GM19351 (cell line): ENCODE measurements at regions not wholly inside any gene's neighbourhood (a gene's known extent, or its start where the extent isn't known, plus 50 kb on each side); places are given as distances from the start of the nearest gene placed in this dataset.

Source experiments
- ATAC-seq: cut with Tn5 transposase; IDR thresholded peaks from one replicate; pipeline ENCODE4 v1.9.1; 2021; ENCODE audit warnings: mild to moderate bottlenecking, moderate library complexity; ENCODE audit not compliant: unreplicated experiment

DNA sequence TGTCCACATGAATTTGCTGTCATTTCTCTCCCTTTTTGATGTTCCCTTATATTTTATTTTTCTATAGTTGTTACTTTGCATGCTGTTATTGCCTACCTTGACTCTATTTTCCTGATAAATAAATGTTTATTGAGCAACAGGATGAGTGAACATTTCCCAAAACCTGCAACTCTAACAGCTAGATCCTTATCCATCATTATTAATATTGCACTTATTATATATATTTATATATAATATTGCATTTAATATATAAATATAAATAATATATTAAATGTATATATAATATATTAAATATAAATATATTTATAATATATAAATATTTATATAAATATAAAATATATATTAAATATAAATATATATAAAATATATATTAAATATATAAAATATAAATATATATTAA is 436.1 kb upstream of the MMADHC start:
- no peak for ATAC-seq

DNA sequence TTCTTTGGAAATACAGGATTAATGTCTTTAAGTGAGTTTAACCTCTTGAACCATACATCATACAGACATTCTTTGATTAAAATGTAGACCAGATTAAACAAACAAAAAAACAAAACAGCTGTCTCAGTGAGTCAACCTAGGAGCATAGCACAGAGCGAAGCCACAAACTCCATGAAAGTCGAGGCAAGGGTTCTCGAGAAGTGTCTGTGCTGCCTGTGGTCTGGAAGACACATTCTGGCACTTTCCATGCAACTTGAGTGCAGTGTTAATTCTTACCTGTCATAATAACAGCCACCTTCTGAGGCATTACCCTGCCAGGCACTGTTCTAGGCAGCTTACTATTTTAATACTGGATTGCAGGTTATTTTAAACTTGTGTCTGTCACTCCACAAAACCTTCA is 435.5 kb upstream of the MMADHC start:
- no peak for ATAC-seq

DNA sequence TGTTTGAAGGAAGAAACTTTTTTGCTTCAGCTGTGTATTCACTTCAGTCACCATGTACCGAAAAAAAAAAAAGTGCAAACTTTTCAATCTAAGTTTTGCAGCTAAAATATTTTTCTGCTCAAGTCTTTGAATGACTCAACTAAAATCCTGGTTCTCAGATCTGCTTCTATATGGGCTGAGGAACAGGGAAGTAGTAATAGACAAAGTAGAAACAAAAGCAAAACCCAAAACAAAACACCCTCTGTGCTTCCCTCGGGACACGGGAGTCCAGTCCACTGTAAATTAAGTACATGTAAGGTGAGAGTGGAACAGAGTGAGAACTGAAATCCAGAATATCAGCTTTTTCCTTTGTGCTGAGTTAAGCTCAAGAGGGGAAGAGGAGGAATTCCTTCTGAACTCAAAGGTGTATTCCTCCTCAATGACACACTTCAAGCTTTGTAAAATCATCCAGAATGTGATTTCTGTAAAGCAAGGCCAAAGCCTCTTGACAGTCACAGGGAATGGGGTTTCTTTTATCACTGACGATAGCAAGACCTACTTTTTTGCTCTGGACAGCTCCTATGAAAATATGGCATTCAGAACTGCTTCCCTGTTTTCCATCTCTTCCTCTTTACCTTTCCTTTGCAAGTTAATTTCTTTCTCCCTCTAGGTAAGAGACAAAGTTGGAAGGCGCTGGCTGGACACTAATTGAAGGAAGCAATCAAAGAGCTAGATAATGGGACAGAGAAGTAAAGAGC is 433.5 kb upstream of the MMADHC start:
- ATAC-seq = no peak

DNA sequence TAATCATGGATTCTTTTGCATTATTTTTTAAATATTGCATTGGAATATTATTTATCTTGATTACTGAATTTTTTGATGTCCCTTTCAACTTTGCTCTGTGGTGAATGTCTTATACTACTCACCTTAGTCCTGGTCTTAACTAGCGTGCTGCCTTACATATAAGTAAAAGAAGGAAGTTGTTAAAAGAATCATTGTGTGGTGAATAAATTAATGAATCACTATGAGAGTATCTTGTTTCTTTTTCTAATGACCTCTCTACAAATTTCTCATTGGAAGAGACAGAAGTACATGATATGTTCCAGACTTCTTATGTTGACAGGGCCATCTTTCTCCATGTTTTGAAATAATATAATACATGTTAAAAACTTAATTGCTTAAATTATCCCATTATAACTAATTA is 432.6 kb upstream of the MMADHC start:
- ATAC-seq = no peak

DNA sequence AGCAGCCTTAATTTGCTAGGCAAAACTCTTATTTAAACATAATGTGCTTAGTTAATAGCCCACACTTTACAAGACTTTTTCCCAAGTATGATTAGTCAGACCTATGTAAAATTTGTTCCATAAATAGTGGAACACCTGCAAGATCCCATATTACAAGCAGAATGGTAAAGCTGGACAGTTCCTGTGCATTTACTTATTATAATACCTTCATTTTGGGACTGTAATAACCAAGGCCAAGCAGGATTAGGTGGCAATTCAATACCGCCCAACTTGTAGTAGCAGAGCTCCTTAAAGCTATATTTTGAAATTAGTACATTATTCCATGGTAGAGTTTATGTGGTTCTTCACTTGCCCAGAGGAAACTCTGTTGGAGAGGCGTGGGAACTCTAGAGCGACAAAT is 431.5 kb upstream of the MMADHC start:
- ATAC-seq = no peak

DNA sequence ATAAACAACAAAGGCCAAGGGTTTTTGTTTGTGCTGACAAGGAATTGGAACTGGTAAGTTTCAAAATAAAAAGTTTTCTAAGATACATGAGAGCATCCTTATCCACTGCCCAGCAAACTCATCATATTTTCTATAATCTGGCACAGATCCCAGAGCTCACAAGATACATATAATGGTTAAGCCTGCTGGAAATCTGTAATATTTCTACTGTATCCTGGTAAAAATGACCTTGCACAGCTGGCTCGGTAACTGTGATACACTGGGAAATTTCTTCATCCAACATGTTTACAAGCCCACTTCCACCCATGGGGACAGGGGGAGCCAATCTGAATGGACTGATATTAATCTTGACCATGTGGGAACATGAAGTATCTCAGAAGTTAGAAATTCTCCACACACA is 425.4 kb upstream of the MMADHC start:
- ATAC-seq = no peak

DNA sequence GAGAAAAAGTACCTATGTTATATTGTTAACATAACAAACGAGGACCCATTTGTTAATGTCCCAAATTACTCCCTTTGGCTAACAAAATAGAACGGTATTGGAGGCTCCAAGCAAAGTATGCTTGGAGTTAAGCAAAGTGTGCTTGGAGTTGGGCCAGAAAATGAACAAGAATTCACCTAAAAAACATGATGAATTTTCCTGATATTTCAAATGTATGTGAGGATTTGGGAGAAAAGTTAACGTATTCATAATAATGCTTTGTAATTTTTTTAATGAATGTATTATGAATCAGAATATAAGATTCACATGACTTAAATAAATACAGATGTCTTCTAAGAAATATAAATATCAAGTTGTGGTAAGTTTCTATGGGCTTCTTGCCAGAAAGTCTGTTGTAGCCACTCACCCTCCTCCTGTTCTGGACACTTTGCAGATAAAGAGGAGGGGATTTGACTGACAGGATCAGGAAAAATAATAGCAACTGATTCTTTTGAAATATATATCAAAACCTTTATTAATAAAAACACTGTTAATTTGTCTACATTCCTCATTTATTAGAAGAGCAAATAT is 423.7 kb upstream of the MMADHC start:
- no peak for ATAC-seq

DNA sequence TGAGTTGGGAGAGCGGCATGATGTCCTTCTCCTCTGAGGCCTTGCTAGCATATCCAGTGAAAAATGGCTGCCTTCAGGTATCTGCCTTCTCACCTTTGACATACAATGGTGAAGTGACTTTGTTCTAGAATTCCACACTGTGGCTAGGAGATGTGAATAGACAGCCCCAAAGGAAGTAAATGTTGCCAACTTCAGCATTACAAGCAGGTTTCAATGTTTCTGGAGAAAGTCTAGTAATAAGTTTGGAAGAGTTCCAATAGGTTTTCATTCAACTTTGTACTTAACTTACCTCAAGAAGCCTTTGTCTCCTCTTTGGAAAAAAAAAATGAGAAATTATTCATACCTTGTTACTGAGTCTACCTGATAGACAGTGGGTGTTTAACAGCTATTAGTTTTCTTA is 421.3 kb upstream of the MMADHC start:
- ATAC-seq = no peak

DNA sequence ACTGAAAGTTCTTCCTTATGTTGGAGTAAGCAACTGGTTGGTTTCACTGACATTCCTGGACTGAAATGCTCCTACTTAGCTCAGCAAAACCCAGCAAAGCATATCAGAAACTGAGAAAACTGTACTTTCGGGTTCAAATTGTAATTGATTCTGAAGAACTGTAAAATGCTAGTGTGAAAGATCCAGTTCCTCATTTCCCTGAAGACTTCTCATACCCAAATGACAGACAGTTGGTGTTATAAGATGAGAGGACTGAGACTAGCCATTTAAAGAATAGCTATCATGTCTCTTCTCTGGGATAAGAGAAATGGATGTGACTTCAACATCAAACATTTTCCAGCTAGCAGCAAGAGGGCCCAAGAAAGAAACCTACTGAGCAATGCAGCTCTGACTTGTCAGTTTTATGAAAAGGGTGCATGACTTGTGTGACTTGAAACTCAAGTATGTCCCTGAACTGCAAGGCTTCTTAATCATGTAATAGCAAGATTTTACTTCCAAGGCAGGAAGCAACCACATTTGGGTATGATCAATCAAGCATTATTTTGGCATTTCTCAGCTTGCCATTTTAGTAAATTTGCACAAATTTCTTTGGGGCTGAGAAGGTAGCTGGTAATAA is 420.3 kb upstream of the MMADHC start:
- peak; percentile 63 for ATAC-seq

DNA sequence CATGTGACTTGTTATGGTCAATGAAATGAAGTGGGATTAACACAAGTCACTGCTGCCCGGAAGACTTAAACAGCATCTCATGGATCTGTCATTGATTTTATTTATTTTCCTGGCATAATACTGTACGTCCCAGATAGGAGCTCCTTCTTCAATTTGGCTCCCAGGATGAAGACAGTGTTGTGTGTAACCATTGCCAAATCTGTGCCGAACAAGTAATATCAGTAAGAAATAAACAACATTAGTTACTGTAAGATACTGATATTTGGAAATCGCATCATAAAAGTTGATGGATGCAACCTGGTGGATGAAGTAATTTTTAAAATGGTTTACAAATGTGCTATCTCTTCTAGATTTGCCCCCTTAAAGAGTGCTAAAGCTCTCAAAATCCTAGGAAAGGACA is 419.0 kb upstream of the MMADHC start:
- no peak for ATAC-seq

DNA sequence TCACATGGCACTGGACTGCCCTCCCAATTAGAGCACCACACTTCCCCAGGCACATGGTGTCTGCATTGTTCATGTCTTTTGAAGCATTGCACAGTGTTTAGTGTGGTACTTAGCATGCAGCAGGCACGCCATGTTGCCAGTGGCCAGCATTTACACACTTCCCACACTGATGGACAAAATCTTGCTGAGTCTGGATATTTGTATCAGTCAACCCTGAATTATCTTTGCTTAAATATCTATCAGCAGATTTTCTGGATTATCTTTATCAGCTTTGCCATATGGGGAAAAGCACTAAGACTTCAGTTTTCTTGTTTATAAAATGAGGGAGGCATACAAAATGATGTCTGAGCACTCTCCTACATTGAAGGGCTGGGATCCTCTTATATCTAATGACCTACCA is 416.0 kb upstream of the MMADHC start:
- ATAC-seq = no peak

DNA sequence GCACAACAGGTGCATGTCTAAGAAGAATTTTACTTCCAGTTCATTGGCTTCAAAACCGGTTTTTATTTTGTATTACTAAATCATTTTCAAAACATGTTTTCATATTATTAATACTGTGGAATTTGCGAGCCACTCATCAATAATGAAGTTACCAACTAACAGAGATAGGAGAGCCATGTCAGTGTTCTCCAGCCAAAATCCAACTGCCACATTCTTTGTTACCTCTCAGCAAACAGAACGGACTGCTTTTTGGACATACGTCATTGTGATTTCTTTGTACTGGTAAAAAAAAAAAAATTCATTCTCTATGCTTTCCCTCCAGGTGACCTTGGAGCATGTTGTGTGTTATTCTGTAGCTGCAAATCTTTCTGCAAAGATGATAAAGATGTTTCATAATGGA is 414.2 kb upstream of the MMADHC start:
- ATAC-seq = no peak

DNA sequence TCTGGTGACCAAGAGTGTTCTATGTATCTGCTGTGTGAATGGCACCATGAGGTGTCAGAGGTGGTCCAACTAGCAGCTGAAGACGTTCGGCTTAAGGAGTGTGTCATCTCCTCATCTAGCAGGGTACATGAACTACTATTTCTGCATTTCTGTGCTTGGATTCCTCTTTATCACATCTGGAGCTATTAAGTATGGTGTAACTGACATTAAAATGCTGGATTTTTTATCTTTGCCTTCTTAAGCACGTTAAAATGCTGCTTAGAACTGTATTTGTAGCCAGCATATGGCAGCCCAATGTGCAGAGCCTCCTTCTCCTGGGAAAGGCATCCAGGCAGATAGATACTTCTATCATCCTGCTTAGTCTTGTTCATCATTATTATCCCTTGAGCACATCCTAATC is 409.3 kb upstream of the MMADHC start:
- ATAC-seq = no peak

DNA sequence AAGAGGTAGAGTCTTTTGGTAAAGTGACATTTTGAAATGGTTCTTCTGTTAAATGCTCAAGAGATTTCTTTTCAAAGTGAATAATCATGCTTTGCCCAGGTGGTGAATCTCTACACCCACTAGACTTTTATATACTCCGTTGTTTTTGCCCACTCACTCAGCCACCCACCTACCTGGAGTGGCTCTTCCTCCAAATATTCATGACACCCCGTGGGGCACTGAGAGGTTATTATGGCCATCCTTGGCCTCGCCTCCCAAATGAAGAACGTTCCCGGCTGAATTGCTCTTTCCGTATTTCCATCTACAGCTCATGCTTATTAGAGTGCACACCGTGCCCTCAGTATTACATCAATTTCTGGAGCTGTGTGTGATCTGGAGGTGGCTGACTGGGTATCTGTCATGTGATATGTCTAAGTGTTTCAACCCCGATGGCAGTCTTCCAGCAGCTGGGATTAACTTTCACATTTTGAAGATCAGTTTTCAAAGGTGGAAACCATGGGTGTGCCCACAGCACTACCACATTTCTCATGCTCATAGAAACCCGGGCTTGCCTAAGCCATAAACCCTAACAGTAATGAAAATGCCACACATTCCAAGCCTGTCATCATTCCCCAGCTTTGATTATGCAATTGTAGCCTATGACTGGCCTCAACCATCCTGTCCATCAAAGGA is 406.6 kb upstream of the MMADHC start:
- no peak for ATAC-seq

DNA sequence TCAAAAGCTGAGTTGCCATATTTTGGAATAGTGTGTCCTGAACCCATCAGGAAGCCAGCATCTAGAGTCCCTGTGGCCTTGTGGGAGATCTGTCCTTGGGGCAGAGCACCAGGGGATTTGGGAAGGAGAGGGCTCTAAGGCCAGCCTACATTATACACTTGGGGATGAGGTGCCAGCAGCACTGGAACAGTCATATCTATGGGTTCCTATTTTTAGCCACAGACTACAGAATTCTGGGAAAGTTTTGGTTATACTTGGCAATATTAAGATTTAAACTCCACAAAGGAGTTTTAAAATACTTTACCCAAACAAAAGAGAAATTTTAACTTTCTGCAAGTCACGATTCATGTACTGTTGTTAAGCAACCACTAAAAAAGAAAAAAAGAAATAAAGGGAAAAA is 405.7 kb upstream of the MMADHC start:
- ATAC-seq = no peak

DNA sequence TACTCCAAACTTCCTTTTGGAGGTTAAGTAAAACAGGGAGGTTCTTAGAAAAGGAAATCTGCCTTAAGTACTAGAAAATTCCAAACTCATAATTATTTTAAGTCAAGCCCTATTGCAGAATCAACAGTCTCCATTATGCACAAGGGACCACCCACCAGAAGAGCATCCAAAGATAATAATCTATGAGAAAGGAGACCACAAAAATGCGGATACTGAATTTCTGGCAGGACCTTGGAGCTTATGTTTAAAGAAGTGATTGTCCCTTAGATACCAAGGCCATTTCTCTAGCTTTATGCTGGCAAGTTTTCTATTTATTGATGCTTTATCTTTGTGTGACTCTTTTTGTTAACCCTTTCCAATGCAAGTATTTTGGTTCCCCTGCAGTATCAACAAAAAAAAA is 404.0 kb upstream of the MMADHC start:
- ATAC-seq = no peak

DNA sequence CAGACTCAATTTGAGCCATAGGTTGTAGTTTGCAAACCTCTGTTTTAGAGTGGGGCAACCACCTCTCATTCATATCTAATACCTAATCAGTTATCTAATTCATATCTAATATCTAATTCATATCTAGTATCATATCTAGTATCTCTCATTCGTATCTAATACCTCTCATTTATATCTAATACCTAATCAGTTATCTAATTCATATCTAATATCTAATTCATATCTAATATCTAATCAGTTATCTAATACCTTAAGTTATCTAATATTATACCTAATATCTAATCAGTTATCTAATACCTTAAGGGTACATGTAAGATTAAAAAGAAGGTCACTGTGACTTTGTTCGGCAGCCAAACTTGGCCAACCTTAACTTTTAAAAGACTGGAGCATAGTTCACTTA is 403.4 kb upstream of the MMADHC start:
- ATAC-seq = no peak

DNA sequence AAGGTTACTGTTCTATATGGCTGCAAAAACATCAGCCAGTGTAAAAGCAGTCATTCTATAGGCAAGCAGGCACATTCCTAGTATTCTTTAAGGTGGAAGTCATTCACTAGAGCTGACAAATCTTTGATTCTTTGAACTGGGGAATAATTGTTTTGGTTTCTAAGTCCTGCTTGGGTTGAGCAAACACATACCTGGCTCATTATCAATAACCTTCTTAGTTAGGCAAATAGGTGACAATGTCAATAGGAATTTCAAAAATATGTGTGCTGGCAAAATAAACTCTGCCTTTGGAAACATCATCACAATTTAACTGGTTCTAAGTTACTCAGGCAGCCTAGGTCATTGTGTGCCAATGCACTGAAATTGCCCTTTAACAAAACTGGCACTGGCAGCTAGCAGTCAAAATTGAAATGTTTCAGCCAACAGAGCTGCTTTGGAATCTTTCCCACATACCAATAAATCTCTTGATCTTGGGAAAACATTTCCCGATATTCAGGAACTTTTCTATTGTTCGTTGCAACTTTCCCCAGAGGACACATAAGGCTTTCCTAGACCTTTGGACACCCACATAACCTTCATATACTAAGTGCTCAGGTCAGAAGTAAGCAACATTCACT is 402.0 kb upstream of the MMADHC start:
- ATAC-seq = no peak

DNA sequence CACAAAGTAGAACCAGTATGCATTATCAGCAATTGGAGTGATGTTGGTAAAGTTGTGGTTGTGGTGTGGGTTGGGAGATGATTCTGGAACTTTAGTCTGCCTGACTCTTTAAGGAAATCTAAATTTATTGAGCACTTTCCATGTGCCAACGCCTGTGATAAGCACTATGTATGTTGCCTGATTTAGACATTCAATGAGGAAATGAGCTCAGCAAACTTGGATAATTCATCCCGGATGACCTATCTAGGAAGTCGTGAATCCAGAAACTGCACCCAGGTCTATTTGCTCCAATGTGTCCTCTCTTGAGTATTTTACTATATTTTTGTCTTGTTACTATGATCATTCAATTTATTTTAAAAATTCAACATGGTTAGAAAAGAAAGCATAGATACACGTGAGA is 400.8 kb upstream of the MMADHC start:
- ATAC-seq = no peak

DNA sequence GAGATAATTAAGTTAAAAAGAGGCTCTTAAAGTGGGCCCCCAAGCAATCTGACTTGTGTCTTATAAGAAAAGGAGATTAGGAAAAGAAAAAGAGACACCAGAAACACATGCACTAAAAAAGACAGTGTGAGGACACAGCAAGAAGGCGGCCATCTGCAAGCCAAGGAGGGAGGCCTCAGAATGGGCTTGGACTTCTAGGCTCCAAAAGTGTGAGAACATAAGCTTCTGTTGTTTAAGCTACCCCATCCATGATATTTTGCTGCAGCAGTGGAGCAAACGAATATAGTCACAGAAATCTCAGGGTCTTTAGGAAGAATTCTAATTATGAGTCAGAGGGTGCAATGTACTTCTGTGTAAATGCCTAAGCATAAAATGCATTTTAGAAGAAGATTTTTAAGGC is 399.3 kb upstream of the MMADHC start:
- no peak for ATAC-seq

DNA sequence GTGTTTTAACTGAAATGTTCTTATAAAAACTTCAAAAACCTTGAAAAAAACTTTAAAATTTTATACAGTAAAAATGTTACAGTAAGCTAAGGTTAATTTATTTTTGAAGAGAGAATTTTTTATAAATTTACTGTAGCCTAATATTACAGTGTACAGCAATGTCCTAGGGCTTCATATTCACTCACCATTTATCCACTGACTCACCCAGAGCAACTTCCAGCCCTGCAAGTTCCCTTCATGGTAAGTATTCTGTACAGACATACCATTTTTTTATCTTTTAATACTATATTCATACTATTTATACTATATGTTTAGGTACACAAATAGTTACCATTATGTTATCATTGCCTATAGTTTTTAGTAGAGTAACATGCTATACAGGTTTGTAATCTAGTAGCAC is 396.7 kb upstream of the MMADHC start:
- ATAC-seq = no peak

DNA sequence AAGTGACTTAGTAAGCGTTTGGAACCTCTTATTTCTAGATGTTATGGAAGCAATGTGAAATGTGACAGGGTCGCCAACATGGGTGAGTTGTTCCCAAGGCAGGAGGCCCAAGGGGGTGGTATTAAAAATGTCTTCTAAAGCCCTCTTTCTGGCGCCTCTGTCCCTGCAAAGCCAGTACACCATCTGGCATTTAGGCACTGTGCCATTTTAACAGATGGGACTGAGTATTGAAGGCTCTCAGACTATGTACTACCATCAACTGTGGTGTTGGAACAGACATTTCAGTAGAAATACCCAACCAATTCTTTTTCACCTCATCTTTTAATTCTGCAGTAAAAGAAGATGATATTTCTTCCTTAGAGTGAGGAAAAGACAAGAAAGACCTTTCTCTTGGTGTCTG is 384.5 kb upstream of the MMADHC start:
- ATAC-seq = no peak
